ENCODE measurements at regions not wholly inside any gene's neighbourhood (a gene's known extent, or its start where the extent isn't known, plus 50 kb on each side); places are given as distances from the start of the nearest gene placed in this dataset.
"Not testable (repeated sequence)": the region's sequence is repeated elsewhere in the genome, so short reads cannot be mapped to it uniquely, and the experiment has no call there.

GRCh38 chr6:76885861-76886301 lies 577.4 kb downstream of the HTR1B start:
- no peak overlapping the region for H3K27ac ChIP-seq
- H3K4me2 ChIP-seq = no peak overlapping the region
- H3K4me1 ChIP-seq (ENCODE audit: low read depth, poor library complexity, severe bottlenecking) = no peaks in the 10 kb centered on the region
- no peak overlapping the region for H3K4me3 ChIP-seq (IDR thresholded peaks at IDR 0.05; ENCODE audit: insufficient read depth, low read depth, low read length)
- no peaks in the 10 kb centered on the region for H4K20me1 ChIP-seq (ENCODE audit: insufficient read depth)
- no peaks in the 10 kb centered on the region for H3K36me3 ChIP-seq (ENCODE audit: insufficient read depth)
- no peaks in the 10 kb centered on the region for H3K79me2 ChIP-seq (ENCODE audit: insufficient read depth, low read depth)
- TF ChIP-seq CTCF (conservative IDR thresholded peaks at IDR 0.05; ENCODE audit: low read depth, low read length) = no peak
- H2AFZ ChIP-seq (ENCODE audit: low read depth) = no peak overlapping the region
- no peaks in the 10 kb centered on the region for H3K27me3 ChIP-seq (ENCODE audit: insufficient read depth, low read depth)
- no peak overlapping the region for H3K9ac ChIP-seq

GRCh38 chr6:76881414-76881813 lies 581.9 kb downstream of the HTR1B start:
- Histone ChIP-seq H3K27me3 (ENCODE audit: insufficient read depth, low read depth) (no peaks in the 10 kb centered on the region), H4K20me1 (ENCODE audit: insufficient read depth) (no peaks in the 10 kb centered on the region), H3K27ac (no peak overlapping the region), H3K79me2 (ENCODE audit: insufficient read depth, low read depth) (no peaks in the 10 kb centered on the region), H3K4me2 (no peak overlapping the region), H3K36me3 (ENCODE audit: insufficient read depth) (no peaks in the 10 kb centered on the region), H3K4me1 (ENCODE audit: low read depth, poor library complexity, severe bottlenecking) (no peaks in the 10 kb centered on the region), H2AFZ (ENCODE audit: low read depth) (no peak overlapping the region), H3K9ac (no peak overlapping the region), H3K4me3 (IDR thresholded peaks at IDR 0.05; ENCODE audit: insufficient read depth, low read depth, low read length) (no peak overlapping the region)
- TF ChIP-seq CTCF (conservative IDR thresholded peaks at IDR 0.05; ENCODE audit: low read depth, low read length) = no peak

- no peak overlapping the region for H3K9ac ChIP-seq
- H3K79me2 ChIP-seq (ENCODE audit: insufficient read depth, low read depth) = no peaks in the 10 kb centered on the region
- no peaks in the 10 kb centered on the region for H4K20me1 ChIP-seq (ENCODE audit: insufficient read depth)
- no peak overlapping the region for H3K27ac ChIP-seq
- H3K4me2 ChIP-seq = no peak overlapping the region
- TF ChIP-seq CTCF (conservative IDR thresholded peaks at IDR 0.05; ENCODE audit: low read depth, low read length) = no peak
- H3K36me3 ChIP-seq (ENCODE audit: insufficient read depth) = no peaks in the 10 kb centered on the region
- no peaks in the 10 kb centered on the region for H3K27me3 ChIP-seq (ENCODE audit: insufficient read depth, low read depth)
- no peak overlapping the region for H2AFZ ChIP-seq (ENCODE audit: low read depth)
- no peaks in the 10 kb centered on the region for H3K4me1 ChIP-seq (ENCODE audit: low read depth, poor library complexity, severe bottlenecking)
- H3K4me3 ChIP-seq (IDR thresholded peaks at IDR 0.05; ENCODE audit: insufficient read depth, low read depth, low read length) = no peak overlapping the region
Measured at GRCh38 chr6:76876922-76877553, 586.3 kb downstream of the HTR1B start.

GRCh38 chr6:76876430-76876829 lies 586.9 kb downstream of the HTR1B start:
- H3K4me3 ChIP-seq (IDR thresholded peaks at IDR 0.05; ENCODE audit: insufficient read depth, low read depth, low read length); H3K36me3 ChIP-seq (ENCODE audit: insufficient read depth); H3K27me3 ChIP-seq (ENCODE audit: insufficient read depth, low read depth); H3K4me1 ChIP-seq (ENCODE audit: low read depth, poor library complexity, severe bottlenecking); H3K79me2 ChIP-seq (ENCODE audit: insufficient read depth, low read depth); H3K4me2 ChIP-seq; H4K20me1 ChIP-seq (ENCODE audit: insufficient read depth); H3K27ac ChIP-seq; H3K9ac ChIP-seq; H2AFZ ChIP-seq (ENCODE audit: low read depth): not testable (repeated sequence)

GRCh38 chr6:76867182-76867581 lies 596.1 kb downstream of the HTR1B start:
- H3K27me3 ChIP-seq (ENCODE audit: insufficient read depth, low read depth) = no peaks in the 10 kb centered on the region
- H3K79me2 ChIP-seq (ENCODE audit: insufficient read depth, low read depth) = no peaks in the 10 kb centered on the region
- H4K20me1 ChIP-seq (ENCODE audit: insufficient read depth) = no peaks in the 10 kb centered on the region
- no peak overlapping the region for H3K4me2 ChIP-seq
- H3K4me3 ChIP-seq (IDR thresholded peaks at IDR 0.05; ENCODE audit: insufficient read depth, low read depth, low read length) = no peak overlapping the region
- no peaks in the 10 kb centered on the region for H3K36me3 ChIP-seq (ENCODE audit: insufficient read depth)
- H3K27ac ChIP-seq = no peak overlapping the region
- no peaks in the 10 kb centered on the region for H3K4me1 ChIP-seq (ENCODE audit: low read depth, poor library complexity, severe bottlenecking)
- TF ChIP-seq CTCF (conservative IDR thresholded peaks at IDR 0.05; ENCODE audit: low read depth, low read length) = no peak
- no peak overlapping the region for H3K9ac ChIP-seq
- no peak overlapping the region for H2AFZ ChIP-seq (ENCODE audit: low read depth)
